H1 (cell line): ENCODE measurements at regions not wholly inside any gene's neighbourhood (a gene's known extent, or its start where the extent isn't known, plus 50 kb on each side); places are given as distances from the start of the nearest gene placed in this dataset.

Experiments used
- PHF8 ChIP-seq: fragments of 200-600 bp; sonication (generic); conservative IDR thresholded peaks from 2 replicates; pipeline ENCODE4 v1.7.1; 2012; ENCODE audit warnings: low read depth, mild to moderate bottlenecking, inconsistent platforms, low read length, moderate library complexity
- POLR2A ChIP-seq, 2 experiments: IDR thresholded peaks; 1 replicate in 1 of 2; 2 replicates in 1 of 2; pipeline ENCODE4 v1.6.1; 2011; ENCODE audit warnings: low read depth in 2 of 2, low read length in 2 of 2, mild to moderate bottlenecking in 2 of 2; ENCODE audit errors: control extremely low read depth in 1 of 2
- RAD21 ChIP-seq, 2 experiments: IDR thresholded peaks in 1 of 2; conservative IDR thresholded peaks in 1 of 2; 2 replicates each; pipeline ENCODE4 v1.6.1; 2011; ENCODE audit warnings: low read depth in 2 of 2, low read length in 2 of 2, improper control_type of control experiment in 1 of 2, inconsistent platforms in 1 of 2, mild to moderate bottlenecking in 1 of 2, moderate library complexity in 1 of 2
- SP2 ChIP-seq: IDR thresholded peaks from 2 replicates; pipeline ENCODE4 v1.6.1; 2012; ENCODE audit warnings: mild to moderate bottlenecking, low read length, inconsistent platforms

DNA sequence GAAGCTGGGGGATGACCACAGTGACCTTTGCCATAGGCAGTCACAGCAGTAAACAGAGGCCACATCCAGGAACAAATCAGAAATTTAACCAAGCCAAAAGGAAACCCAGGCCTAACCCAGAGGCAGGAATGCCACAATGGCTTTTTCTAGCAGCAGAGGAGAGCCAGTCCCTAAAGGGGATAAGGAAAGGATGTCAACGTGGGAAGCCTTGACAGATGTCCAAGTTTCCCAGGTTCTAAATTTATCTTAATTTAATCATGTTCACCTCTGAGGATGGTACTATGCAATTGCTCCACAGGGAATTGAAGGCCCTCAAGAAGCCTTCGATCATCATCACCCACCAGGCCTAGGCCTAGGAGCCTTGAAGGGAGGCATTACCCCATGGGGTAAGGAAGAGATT lies 374.7 kb downstream of the TNS1 start:
- TF ChIP-seq POLR2A (IDR thresholded peaks at IDR 0.05; ENCODE audit: control extremely low read depth in 1 of 2, low read depth in 2 of 2, low read length in 2 of 2): no peak
- TF ChIP-seq RAD21 (IDR thresholded peaks at IDR 0.05 in 1 of 2, conservative IDR thresholded peaks at IDR 0.05 in 1 of 2; ENCODE audit: low read depth in 2 of 2, low read length in 2 of 2): no peak
- no peak for TF ChIP-seq SP2
- TF ChIP-seq PHF8: no peak
